ES-I3 (cell line): ENCODE measurements at regions not wholly inside any gene's neighbourhood (a gene's known extent, or its start where the extent isn't known, plus 50 kb on each side); places are given as distances from the start of the nearest gene placed in this dataset.
"Not testable (repeated sequence)": the region's sequence is repeated elsewhere in the genome, so short reads cannot be mapped to it uniquely, and the experiment has no call there.

Experiments used
- H3K36me3 ChIP-seq: 2 replicates; pipeline ENCODE4 v1.6.1; 2013; ENCODE audit warnings: mild to moderate bottlenecking, low read length, control low read depth, moderate library complexity; ENCODE audit not compliant: insufficient read depth
- H3K4me1 ChIP-seq: 2 replicates; pipeline ENCODE4 v1.6.1; 2013; ENCODE audit warnings: mild to moderate bottlenecking, control low read depth, low read length; ENCODE audit not compliant: insufficient read depth
- H3K9ac ChIP-seq: 2 replicates; pipeline ENCODE4 v1.6.1; 2013; ENCODE audit warnings: low read depth, mild to moderate bottlenecking, low read length, moderate library complexity
- H3K9me3 ChIP-seq: 2 replicates; pipeline ENCODE4 v1.6.1; 2013; ENCODE audit warnings: mild to moderate bottlenecking, low read length, moderate library complexity; ENCODE audit not compliant: control insufficient read depth, insufficient read depth

- Histone ChIP-seq H3K9ac (no peak overlapping the region), H3K36me3 (no peaks in the 10 kb centered on the region), H3K4me1 (no peaks in the 10 kb centered on the region; the same call in 1 of the 2 replicates)
Measured at GRCh38 chr10:124248056-124249045, 155.0 kb upstream of the CHST15 start.

GRCh38 chr10:124245806-124246440 lies 152.5 kb upstream of the CHST15 start:
- Histone ChIP-seq H3K9ac (no peak overlapping the region), H3K4me1 (peaks cover under 1% of the 10 kb centered on the region; the same call in 1 of the 2 replicates), H3K36me3 (no peaks in the 10 kb centered on the region), H3K9me3 (no peaks in the 10 kb centered on the region)

More at GRCh38 chr10:124248056-124249045, 155.0 kb upstream of the CHST15 start:
- H3K9me3 ChIP-seq, result no peaks in the 10 kb centered on the region

GRCh38 chr10:124245191-124245590 lies 151.8 kb upstream of the CHST15 start:
- Histone ChIP-seq H3K4me1 (peaks cover 6% of the 10 kb centered on the region; the same call in 1 of the 2 replicates), H3K9ac (no peak overlapping the region), H3K9me3 (no peaks in the 10 kb centered on the region), H3K36me3 (no peaks in the 10 kb centered on the region)

- Histone ChIP-seq H3K4me1 (peaks cover 6% of the 10 kb centered on the region; the same call in 1 of the 2 replicates), H3K36me3 (no peaks in the 10 kb centered on the region), H3K9ac (no peak overlapping the region), H3K9me3 (no peaks in the 10 kb centered on the region)
Measured at GRCh38 chr10:124244256-124244877, 151.0 kb upstream of the CHST15 start.

- H3K36me3 ChIP-seq, result no peaks in the 10 kb centered on the region
- H3K9ac ChIP-seq, result no peak overlapping the region
- no peaks in the 10 kb centered on the region for H3K9me3 ChIP-seq
- peaks cover 6% of the 10 kb centered on the region; the same call in 1 of the 2 replicates for H3K4me1 ChIP-seq
Measured at GRCh38 chr10:124243702-124244121, 150.3 kb upstream of the CHST15 start.

GRCh38 chr10:124242791-124243190 lies 149.4 kb upstream of the CHST15 start:
- H3K9me3 ChIP-seq, result no peaks in the 10 kb centered on the region
- H3K9ac ChIP-seq, result no peak overlapping the region
- H3K4me1 ChIP-seq, result peaks cover 6% of the 10 kb centered on the region; the same call in 1 of the 2 replicates
- H3K36me3 ChIP-seq, result no peaks in the 10 kb centered on the region

- H3K4me1 ChIP-seq, result peaks cover 6% of the 10 kb centered on the region; the same call in 1 of the 2 replicates
- no peaks in the 10 kb centered on the region for H3K9me3 ChIP-seq
- H3K36me3 ChIP-seq, result no peaks in the 10 kb centered on the region
- no peak overlapping the region for H3K9ac ChIP-seq
Measured at GRCh38 chr10:124242365-124242764, 149.0 kb upstream of the CHST15 start.

- not testable (repeated sequence) for H3K4me1 ChIP-seq, H3K36me3 ChIP-seq
Measured at GRCh38 chr10:124241510-124241909, 148.1 kb upstream of the CHST15 start.

GRCh38 chr10:124240839-124241291 lies 147.5 kb upstream of the CHST15 start:
- Histone ChIP-seq H3K36me3 (no peaks in the 10 kb centered on the region), H3K4me1 (peaks cover 6% of the 10 kb centered on the region; the same call in 1 of the 2 replicates), H3K9me3 (no peaks in the 10 kb centered on the region), H3K9ac (no peak overlapping the region)

More at GRCh38 chr10:124241510-124241909, 148.1 kb upstream of the CHST15 start:
- not testable (repeated sequence) for H3K9ac ChIP-seq, H3K9me3 ChIP-seq

- H3K9ac ChIP-seq, result no peak overlapping the region
Measured at GRCh38 chr10:124239696-124240095, 146.3 kb upstream of the CHST15 start.

GRCh38 chr10:124239134-124239533 lies 145.7 kb upstream of the CHST15 start:
- Histone ChIP-seq H3K4me1 (peaks cover 6% of the 10 kb centered on the region; the same call in 1 of the 2 replicates), H3K9ac (no peak overlapping the region)

More at GRCh38 chr10:124239696-124240095, 146.3 kb upstream of the CHST15 start:
- H3K9me3 ChIP-seq, result no peaks in the 10 kb centered on the region
- H3K36me3 ChIP-seq, result no peaks in the 10 kb centered on the region
- H3K4me1 ChIP-seq, result peaks cover 6% of the 10 kb centered on the region; the same call in 1 of the 2 replicates

GRCh38 chr10:124238367-124238766 lies 145.0 kb upstream of the CHST15 start:
- no peak overlapping the region for H3K9ac ChIP-seq

More at GRCh38 chr10:124239134-124239533, 145.7 kb upstream of the CHST15 start:
- no peaks in the 10 kb centered on the region for H3K9me3 ChIP-seq
- H3K36me3 ChIP-seq, result no peaks in the 10 kb centered on the region

GRCh38 chr10:124237282-124237961 lies 144.0 kb upstream of the CHST15 start:
- Histone ChIP-seq H3K36me3 (no peaks in the 10 kb centered on the region), H3K9me3 (no peaks in the 10 kb centered on the region), H3K4me1 (peaks cover 6% of the 10 kb centered on the region; the same call in 1 of the 2 replicates), H3K9ac (no peak overlapping the region)

More at GRCh38 chr10:124238367-124238766, 145.0 kb upstream of the CHST15 start:
- H3K9me3 ChIP-seq, result no peaks in the 10 kb centered on the region
- peaks cover 6% of the 10 kb centered on the region; the same call in 1 of the 2 replicates for H3K4me1 ChIP-seq
- no peaks in the 10 kb centered on the region for H3K36me3 ChIP-seq
